GM19043 (cell line): ENCODE measurements at regions not wholly inside any gene's neighbourhood (a gene's known extent, or its start where the extent isn't known, plus 50 kb on each side); places are given as distances from the start of the nearest gene placed in this dataset.

ENCODE experiments used
- ATAC-seq: cut with Tn5 transposase; IDR thresholded peaks from one replicate; pipeline ENCODE4 v1.9.1; 2021; ENCODE audit warnings: low read depth; ENCODE audit not compliant: unreplicated experiment

DNA sequence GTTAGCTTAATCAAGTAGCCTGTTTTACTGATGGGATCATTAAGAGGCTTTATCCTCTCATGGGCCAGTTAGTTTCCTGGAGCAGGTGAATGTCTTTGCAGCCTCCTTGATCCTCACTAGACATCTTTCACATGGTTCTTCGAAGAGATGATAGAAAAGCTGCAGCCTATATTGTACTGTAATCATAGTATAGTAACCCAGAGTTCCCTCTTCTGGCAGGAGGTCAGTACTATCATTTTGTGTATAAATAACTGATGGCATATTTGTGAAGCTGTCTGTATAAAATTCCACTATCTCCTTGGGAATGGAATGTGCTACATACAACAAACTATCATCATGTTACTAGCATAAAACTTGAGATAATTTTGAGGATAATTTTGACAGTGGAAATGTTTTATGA is 123.8 kb upstream of the PRPS1L1 start:
- ATAC-seq: no peak

DNA sequence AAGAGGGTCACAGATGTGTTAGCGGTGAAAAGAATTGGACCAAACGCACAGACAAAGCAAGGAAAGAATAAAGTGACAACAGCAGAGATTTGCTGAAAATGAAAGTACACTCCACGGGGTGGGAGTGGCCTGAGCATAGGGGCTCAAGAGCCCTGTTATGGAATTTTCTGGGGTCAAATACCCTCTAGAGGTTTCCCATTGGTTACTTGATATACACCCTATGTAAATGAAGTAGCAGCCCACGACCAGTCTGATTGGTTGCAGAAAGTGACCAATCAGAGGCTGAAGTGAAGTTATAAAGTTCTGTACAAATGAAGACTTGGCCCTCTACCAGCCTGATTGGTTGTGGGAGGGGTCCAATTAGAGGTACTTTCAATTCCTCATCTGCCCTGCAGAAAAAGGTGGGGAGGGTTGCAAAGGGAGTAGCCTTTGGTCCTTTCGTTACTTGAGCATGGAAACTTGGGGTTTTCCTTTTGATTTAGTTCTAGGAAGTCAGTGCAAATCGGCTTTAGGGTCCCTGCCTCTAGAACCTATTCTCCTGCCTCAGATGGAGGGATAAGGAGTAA is 125.6 kb upstream of the PRPS1L1 start:
- ATAC-seq: no peak

DNA sequence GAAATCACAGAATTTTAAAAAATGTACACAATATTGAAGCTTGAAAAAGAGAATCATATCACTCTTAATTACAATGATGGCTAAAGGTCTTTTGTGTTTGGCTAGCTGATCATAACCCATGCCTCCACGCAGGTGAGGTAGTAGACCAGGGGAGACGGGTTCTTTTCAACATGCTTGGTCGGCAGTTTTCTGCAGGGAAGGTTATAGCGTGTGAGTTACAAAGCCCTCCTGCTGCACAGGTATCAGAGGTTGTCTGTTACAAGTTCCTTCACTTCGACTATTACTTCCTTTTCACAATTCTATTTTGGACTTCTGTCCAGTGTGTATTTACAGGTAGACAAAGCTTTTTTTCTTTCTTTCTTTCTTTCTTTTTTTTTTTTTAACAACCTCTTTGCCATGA is 127.1 kb upstream of the PRPS1L1 start:
- ATAC-seq: no peak

DNA sequence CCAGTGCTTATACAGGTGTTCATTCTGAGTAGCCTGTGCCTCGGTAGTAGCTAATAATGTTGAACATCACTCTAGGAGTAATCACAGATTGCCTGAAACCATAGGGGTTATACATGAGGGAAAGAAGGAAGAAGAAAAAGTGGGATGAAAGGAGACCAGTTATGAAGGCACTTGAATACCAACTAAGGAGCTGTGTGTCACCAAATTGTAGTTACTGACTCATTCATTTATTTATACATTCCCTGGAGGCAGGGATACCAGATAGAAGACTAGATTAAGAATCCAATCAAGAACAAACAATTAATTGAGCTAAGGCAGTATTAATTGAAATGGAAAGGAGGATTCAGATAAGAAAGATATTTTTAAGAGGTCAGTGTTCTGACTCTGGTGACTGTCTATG is 129.6 kb upstream of the PRPS1L1 start:
- no peak for ATAC-seq

DNA sequence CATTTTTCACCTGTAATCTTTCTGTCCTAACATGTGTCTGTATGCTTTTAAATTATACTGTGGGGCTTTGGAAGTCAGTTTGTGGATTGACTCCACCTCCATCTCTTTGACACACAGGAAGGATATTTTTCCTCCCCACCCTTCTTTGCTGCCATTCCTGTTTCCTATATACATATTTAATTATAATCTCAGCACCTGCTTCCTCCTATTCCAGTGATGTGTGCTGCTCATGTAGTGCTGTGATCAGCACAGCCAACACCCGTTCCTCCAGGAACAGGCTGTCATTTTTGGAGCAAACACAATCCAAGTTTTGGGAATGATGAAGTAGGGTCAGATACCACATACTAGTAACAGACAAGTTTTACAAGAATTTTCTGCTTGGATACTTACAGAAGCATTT is 135.0 kb upstream of the PRPS1L1 start:
- ATAC-seq: no peak

DNA sequence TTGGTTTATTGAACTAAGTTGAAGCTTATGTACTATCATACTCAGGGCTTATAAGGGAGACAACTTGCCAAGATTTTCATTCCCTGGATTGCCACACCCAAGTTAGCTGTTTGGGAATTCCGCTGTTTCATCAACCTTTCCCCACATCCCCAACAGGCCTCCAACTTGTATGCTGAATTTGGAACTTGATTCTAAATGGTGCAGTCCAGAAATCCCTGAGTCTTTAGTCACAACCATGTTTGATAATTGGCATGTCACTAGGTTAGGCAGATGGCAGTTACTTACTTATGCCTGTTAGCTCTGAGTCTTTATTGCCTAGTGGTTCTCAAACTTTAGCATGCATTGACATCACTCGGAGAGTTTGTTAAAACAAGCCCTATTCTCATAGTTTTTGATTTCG is 135.4 kb upstream of the PRPS1L1 start:
- no peak for ATAC-seq

DNA sequence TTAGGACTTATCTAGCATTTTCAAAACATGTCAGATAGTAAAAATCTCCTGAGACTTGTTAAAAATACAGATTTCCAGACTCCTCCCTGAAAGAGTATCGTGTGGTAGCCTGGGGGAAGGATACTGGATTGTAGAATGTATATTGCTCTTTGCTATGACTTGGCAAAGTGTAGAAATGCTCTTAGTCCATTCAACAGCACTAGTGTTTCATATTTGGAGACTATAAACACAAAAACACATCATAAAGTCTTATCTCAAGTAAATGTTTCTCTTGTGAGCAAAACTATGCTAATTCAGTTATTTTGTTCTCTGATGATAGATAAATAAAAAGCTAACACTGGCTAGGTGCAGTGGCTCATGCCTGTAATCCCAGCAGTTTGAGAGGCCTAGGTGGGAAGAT is 137.5 kb upstream of the PRPS1L1 start:
- ATAC-seq: no peak

DNA sequence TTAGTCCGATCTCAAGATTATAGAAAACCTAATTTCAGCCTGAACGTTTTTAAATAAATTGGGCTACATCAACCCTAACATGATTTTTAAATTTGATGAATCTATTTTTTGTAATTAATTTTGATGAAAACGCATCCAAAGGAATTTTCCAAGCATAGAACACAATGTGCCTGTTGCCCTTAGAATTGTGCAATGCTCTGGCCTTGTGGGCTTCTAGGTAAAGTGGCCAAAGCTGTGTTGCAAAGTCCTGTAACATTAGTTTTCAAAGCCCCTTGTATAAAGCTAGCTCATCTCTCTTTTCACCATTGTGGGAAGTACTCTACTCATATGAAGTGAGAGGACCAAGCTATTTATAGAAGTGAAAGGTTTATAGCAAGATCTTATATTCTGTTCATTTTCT is 138.4 kb upstream of the PRPS1L1 start:
- ATAC-seq: no peak

DNA sequence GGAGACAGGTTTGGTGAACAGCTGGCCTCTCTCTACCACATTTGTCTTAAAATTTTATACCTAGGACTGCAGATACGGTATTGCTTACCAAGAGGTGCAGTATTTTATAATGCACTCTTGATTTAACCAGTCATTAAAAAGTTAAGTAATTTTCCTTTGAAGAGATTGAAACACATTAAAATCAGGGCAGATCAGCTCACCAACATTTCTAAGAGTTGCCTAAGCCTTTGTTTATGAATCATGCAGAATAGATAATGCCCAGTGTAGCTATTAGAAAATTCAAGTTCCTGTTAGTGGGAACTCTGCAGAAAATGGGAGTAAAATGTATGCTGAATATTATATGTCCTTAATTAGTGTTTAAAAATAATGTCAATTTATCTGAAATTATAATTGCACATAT is 140.2 kb upstream of the PRPS1L1 start:
- no peak for ATAC-seq

DNA sequence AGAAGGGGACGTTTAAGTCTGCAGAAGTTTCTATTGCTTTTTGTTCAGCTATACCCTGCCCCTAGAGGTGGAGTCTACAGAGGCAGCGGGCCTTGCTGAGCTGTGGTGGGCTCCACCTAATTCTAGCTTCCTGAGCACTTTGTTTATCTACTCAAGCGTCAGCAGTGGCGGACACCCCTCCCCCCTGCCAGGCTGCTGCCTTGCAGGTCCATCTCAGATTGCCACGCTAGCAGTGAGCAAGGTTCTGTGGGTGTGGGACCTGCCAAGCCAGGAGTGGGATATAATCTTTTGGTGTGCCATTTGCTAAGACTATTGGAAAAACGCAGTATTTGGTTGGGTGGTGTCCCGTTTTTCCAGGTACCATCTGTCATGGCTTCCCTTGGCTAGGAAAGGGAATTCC is 147.3 kb upstream of the PRPS1L1 start:
- no peak for ATAC-seq

DNA sequence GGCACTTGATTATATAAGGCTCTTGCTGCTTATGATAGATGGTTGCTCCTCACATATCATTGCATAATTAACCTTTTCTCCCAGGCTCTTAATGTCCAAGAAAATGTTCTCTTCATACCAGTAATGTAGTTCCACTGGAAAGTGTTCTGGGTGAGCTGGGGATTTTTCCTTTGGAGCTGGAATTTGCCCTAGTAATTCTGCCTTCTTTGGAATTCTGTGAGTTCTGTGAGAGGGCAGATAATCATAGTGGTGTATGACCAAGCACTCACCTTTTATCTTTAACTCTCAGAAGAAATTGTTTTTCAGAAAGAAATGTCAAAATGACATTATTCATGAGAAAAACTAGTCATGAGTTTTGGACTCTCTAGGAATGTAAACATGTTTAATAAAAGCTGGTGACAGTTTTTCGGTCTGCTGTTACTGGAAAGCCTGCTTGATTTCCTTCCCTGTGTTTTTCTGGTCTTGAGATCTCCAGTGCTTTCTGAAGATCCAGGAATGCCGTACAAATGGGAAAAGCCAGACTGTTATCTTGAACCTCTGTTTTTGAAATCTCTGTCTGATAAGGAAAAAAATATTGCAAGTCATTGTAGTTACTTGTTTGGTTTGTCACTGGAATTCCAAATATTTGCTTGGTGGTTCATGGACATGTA is 148.3 kb upstream of the PRPS1L1 start:
- no peak for ATAC-seq

DNA sequence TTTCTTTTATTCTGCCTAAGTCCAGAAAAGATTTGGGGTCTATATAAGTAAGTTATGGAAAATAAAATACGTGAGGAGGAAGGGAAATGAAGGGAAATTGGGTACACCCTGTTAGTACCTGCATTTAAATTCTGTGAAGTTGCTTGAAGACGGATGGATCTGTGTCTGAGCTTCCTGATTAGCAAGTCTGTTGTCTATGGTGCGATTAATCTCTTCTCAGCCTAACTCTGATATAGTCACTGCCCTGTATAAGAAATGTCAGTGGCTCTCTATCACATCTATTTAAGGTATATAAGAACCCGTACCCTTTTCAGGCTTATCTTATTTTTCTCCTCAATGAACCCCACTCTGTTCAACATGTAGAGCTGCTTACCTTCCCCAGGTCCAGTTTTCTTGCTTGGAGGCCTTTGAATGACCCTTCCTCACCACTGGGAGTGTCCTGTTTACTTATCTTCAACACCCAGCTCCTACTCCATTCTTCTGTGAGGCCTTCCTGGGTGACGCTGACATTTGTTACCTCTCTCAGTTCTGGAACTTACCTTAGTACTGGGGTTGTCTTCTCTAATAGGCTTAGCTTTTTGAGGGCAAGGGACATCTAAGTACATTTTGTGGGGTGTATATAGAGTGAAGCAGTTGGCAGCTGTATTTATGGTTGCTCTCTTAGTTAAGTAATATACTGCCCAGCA is 149.6 kb upstream of the PRPS1L1 start:
- peak; percentile 1 for ATAC-seq

DNA sequence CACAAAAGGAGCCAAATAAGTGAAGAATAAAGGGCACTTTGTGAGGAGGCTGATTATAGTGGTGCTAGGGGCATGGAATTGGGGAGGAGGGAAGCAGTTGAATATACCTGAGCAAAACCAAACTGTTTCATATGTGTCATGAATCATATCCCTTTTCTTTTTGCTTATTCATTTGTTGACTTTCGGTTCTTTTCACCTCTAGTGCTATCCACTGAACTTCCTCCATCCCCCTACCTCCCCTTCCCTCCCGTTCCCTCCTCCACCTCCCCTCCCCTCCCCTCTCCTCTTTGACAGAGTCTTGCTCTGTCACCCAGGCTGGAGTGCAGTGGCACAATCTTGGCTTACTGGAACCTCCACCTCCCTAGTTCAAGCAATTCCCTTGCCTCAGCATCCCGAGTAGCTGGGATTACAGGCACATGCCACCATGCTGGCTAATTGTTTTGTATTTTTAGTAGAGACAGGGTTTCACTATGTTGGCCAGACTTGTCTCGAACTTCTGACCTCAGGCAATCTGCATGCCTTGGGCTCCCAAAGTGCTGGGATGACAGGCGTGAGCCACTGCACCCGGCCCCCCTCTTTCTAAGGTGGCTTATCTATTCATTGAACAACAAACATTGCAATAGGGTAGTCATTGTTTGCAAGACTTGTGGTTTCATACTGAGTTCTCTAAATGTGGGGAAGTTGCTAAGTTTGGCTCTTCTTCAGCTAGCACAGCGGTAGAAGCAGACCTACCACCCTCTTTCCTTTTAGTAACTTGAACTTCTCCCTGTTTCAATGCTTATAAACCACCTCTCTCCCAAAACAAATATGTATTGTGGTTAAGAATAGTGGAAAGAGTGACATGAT is 150.4 kb upstream of the PRPS1L1 start:
- peak; percentile 83 for ATAC-seq

DNA sequence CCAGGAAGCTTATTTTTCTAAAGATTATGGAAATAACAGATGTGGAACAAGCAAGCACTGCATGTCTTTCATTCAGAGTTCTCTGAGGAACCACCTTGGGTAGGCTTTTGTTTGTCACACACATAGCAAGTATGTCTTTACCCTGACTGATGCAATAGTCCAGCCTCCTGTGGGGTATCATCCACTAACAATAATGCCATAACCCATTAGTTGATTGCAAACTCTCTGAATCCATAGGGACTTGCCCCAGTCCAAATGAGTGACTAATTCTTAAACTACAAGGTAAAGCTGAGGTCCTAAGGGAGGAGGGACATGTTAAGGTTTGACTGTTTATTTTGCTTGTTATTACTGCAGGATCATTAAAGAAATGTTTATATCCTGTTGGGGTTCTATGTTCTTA is 151.4 kb upstream of the PRPS1L1 start:
- no peak for ATAC-seq

DNA sequence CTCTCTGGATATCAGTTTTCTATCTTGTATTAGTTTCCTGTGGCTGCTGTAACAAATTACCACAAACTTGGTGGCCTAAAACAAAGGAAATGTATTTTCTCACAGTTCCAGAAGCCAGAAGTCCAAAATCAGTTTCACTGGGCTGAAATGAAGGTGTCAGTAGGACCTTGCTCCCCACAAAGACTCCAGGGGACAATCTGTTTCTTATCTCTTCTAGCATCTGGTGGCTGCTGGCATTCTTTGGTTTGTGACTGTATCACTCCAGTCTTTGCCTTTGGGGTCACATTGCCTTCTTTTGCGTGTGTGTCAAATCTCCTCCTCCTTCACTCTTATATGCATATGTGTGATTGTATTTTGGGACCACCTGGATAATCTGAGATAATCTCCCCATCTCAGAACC is 153.0 kb upstream of the PRPS1L1 start:
- ATAC-seq: no peak

DNA sequence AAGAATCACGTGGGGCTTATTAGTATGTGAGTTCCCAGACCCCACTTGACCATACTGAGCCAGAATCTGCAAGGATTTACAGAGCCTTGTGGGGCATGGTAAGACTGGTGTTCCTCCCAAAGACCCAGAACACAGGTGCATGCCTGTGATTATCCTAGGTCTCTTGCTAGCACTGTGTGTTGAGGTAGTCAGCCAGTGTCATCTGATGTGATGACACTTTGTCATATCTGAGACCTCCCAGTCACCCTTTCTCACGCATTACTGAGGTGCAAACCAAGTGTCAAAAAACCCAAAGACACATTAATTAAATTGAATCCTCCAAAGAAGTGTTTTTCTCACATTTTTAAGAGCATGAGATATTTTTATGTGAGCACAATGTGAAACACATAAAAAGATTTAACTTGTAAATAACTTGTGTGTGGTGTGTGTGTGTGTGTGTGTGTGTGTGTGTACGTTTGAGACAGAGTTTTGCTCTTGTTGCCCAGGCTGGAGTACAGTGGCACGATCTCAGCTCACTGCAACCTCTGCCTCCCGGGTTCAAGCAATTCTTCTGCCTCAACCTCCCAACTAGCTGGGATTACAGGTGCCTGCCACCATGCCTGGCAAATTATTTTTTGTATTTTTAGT is 162.0 kb upstream of the PRPS1L1 start:
- ATAC-seq: no peak

DNA sequence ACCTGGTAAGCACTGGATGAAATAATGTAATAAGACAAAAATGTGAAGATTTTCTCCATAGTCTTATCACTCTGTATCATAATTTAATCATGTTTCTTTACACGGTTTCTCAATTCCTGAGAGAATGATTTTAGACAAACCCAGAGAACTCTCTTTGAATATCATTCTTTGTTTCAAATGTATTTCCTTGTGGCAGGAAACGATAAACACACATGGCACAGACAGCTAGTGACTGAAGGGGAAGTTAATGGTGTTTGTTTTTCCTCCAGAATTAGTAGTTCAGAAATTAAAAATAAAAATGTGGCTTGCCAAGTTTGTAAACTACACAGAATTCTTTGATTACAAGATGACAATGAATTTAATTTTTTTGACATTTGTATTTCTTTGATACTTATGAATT is 163.7 kb upstream of the PRPS1L1 start:
- ATAC-seq: no peak

DNA sequence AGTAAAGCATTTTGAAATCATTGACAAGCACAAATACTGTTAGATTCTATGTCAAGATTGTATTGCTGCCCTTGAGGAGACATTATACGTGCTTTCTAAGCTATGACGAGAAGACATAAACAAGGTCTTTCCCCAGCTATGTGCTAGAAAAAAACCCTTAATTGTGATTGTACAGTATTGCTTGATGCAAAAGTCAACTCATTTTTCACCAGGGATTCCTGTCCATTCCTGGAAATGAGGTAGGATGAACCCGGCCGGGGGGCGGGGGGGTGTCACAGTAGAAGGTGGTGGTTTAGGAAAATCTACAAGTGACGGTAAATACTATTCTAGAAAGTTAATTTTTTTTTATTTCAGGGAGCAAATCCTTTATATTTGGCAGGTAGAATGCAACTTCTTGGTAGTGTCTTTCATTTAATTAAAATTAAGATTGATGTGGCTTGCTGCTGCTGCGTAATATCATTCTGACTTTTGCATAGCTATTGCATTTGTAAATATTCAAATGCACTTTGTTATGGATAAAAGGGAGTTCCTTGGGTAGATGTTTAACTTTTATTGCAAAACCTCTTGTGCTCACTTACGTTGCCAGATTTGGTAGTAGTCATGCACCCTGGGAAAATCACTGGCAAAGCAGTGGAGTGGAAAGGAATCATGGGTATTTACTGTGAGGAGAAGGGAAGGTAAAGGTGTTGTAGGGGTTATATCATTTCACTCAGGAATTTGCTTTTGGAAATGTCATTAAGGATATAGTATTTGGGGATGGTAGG is 164.4 kb upstream of the PRPS1L1 start:
- no peak for ATAC-seq

DNA sequence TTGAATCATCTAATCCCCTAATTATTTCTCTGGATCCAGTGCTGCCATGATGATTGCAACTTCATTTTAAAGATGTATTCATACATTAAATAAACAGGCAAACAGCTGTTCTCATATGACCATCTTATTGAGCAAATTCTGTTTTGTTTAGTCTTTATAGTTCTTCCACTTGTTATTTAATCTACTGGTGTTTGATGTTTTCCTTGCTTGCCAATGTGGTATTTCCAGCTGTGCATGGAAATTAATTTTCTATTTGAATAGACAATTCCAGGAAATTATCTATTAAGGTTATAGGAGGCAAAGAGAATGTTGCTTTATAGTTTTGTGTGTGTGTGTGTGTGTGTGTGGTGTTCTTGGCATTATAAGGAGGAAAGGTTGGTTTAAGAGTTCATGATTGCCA is 167.0 kb upstream of the PRPS1L1 start:
- no peak for ATAC-seq

DNA sequence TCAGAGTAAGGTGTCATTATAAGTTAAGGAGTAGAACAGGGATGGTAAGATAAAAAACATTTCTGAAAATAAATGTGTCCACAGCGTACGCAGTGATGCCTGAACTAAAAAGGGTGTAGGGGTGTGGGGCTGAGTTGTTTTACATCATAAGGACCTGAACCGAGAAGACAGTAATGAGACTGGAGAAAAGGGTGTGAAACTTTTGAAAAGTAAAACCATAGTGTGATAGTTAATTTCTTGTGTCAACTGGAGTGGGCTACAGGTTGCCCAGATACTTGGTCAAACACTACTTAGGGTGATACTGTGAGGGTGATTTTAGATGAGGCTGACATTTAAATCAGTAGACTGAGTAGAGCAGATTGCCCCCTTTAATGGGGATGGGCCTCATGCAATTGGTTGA is 169.0 kb upstream of the PRPS1L1 start:
- ATAC-seq: no peak
